Activated CD4-positive, alpha-beta memory T cell treated with anti-CD3 and anti-CD28 coated beads for 36 hours (primary cell): ENCODE measurements at regions not wholly inside any gene's neighbourhood (a gene's known extent, or its start where the extent isn't known, plus 50 kb on each side); places are given as distances from the start of the nearest gene placed in this dataset.
"Not testable (repeated sequence)": the region's sequence is repeated elsewhere in the genome, so short reads cannot be mapped to it uniquely, and the experiment has no call there.

Experiments
- CTCF ChIA-PET: fragments of 350-600 bp; sonication (Branson Sonifier 250); formaldehyde crosslinking; loops from one replicate; lab custom pipeline; 2021; ENCODE audit warnings: antibody characterized with exemption, inconsistent platforms; lab: Charles Lee
- POLR2A ChIA-PET: fragments of 350-600 bp; sonication (Branson Sonifier 250); formaldehyde crosslinking; loops from one replicate; lab custom pipeline; 2021; ENCODE audit warnings: antibody characterized with exemption; lab: Charles Lee
- DNase-seq: peaks from one replicate; pipeline ENCODE4 v3.0.0-alpha.2; 2020
- H3K27ac Mint-ChIP-seq: one replicate; pipeline ENCODE4 v1.8.0; 2021; ENCODE audit warnings: mixed read lengths
- H3K27me3 Mint-ChIP-seq: one replicate; pipeline ENCODE4 v1.8.0; 2021; ENCODE audit warnings: mixed read lengths
- H3K36me3 Mint-ChIP-seq: one replicate; pipeline ENCODE4 v1.8.0; 2021; ENCODE audit warnings: mixed read lengths
- H3K4me1 Mint-ChIP-seq: one replicate; pipeline ENCODE4 v1.8.0; 2021; ENCODE audit warnings: low read depth, mixed read lengths
- H3K4me3 Mint-ChIP-seq: one replicate; pipeline ENCODE4 v1.8.0; 2021; ENCODE audit warnings: mild to moderate bottlenecking, mixed read lengths
- H3K9me3 Mint-ChIP-seq: one replicate; pipeline ENCODE4 v1.8.0; 2021; ENCODE audit warnings: mixed read lengths
- intact Hi-C: fragments of 100-400 bp; cut with micrococcal nuclease; formaldehyde crosslinking; loops from one replicate; pipeline ENCODE4 v1.15.1; 2023

DNA sequence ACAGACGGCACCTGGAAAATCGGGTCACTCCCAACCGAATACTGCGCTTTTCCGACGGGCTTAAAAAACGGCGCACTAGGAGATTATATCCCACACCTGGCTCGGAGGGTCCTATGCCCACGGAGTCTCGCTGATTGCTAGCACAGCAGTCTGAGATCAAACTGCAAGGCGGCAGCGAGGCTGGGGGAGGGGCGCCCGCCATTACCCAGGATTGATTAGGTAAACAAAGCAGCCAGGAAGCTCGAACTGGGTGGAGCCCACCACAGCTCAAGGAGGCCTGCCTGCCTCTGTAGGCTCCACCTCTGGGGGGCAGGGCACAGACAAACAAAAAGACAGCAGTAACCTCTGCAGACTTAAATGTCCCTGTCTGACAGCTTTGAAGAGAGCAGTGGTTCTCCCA is 64.5 kb downstream of the SLC30A10 start:
- H3K9me3 Mint-ChIP-seq, intact Hi-C loops, CTCF ChIA-PET: not testable (repeated sequence)

DNA sequence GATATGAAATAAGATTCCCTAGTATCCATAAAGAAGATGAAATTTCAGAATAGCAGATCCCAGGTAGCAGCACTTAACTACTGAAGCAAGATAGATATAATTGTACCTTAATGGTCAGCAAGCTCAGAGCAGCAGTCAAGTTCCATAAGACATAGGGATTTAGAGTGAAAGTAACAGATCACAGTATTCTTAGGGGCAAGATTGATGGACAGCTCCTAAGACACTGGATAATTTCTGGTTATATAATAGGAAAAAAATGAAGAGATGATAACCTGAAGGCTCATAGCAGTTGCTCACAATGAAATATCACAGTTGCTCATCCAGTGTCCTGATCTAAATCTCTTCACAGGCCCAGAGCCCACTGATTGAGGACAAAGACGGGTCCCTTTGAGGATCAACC is 66.0 kb downstream of the SLC30A10 start:
- CTCF ChIA-PET, result no interaction called here
- H3K27me3 Mint-ChIP-seq, result no peaks in the 10 kb centered on the region

More for the DNA sequence above, 64.5 kb downstream of the SLC30A10 start:
- H3K4me3 Mint-ChIP-seq, POLR2A ChIA-PET, H3K27ac Mint-ChIP-seq, H3K27me3 Mint-ChIP-seq, H3K4me1 Mint-ChIP-seq, DNase-seq, H3K36me3 Mint-ChIP-seq: not testable (repeated sequence)

DNA sequence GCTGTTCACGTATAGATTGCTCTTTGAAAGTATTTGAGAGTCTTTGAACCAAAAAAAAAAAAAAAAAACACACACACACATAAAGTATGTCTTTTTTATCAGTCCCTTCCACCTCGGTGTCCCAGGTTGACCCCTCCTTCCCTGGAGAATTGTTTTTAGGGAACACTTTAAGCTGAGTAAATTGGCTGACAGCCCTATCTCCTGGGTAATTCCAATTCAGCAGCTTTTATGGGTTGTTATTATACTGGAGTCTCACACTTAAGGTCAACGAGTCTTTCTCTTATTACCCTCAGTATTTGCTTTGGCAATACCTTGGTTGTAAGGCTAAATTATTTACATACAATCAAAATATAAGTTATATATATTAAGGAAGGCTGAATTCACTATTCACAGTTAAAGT is 69.4 kb downstream of the SLC30A10 start:
- POLR2A ChIA-PET, result no interaction called here
- H3K27me3 Mint-ChIP-seq, result no peaks in the 10 kb centered on the region
- H3K4me1 Mint-ChIP-seq, result no peaks in the 10 kb centered on the region
- no peak overlapping the region for H3K27ac Mint-ChIP-seq
- no peaks in the 10 kb centered on the region for H3K36me3 Mint-ChIP-seq
- H3K9me3 Mint-ChIP-seq, result peaks cover 14% of the 10 kb centered on the region
- CTCF ChIA-PET, result no interaction called here
- no peak overlapping the region for H3K4me3 Mint-ChIP-seq
- no peak for DNase-seq
- intact Hi-C loops, result no loop called here

More for the DNA sequence above, 66.0 kb downstream of the SLC30A10 start:
- H3K27ac Mint-ChIP-seq, result no peak overlapping the region
- no peak overlapping the region for H3K4me3 Mint-ChIP-seq
- H3K9me3 Mint-ChIP-seq, result peaks cover 2% of the 10 kb centered on the region
- POLR2A ChIA-PET, result no interaction called here
- no peaks in the 10 kb centered on the region for H3K36me3 Mint-ChIP-seq
- H3K4me1 Mint-ChIP-seq, result no peaks in the 10 kb centered on the region
- intact Hi-C loops, result no loop called here
- DNase-seq, result no peak

DNA sequence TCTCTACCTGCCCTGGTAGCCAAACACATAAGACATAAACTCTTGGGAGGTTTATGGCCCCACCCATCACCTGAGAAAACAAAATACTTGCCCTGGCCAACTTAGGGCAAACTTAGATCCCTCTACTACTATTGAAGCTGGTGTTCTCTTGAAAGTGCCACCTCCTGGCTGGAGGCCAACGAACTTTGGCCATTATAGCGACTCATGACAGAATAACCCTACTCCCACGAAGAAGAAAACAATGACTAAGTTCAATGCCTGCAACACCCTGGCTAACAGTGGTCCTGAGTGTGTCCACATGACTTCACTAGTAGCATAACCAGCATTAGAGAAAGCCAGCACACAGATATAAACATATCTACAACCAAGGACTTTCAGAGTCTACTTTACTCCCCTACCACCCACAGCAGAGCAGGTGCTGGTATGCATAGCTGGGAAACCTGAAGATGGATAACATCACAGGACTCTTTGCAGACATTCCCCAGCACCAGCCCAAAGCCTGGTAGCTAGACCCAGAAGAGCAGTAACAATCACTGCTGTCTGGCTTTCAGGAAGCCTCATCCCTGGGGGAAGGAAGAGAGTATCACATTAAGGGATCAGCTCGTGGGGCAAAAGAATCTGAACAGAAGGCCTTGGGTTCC is 81.0 kb downstream of the SLC30A10 start:
- Mint-ChIP-seq H3K27me3 (no peaks in the 10 kb centered on the region), H3K36me3 (no peaks in the 10 kb centered on the region), H3K4me1 (no peaks in the 10 kb centered on the region), H3K4me3 (no peak overlapping the region), H3K27ac (no peak overlapping the region), H3K9me3 (peaks cover 8% of the 10 kb centered on the region)
- ChIA-PET POLR2A (no interaction called here), CTCF (no interaction called here)
- no peak for DNase-seq
- intact Hi-C loops, result no loop called here

DNA sequence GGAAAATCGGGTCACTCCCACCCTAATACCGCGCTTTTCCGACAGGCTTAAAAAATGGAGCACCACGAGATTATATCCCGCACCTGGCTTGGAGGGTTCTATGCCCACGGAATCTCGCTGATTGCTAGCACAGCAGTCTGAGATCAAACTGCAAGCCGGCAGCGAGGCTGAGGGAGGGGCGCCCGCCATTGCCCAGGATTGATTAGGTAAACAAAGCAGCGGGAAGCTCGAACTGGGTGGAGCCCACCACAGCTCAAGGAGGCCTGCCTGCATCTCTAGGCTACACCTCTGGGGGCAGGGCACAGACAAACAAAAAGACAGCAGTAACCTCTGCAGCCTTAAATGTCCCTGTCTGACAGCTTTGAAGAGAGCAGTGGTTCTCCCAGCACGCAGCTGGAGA is 88.8 kb downstream of the SLC30A10 start:
- H3K9me3 Mint-ChIP-seq, CTCF ChIA-PET, H3K4me3 Mint-ChIP-seq, H3K4me1 Mint-ChIP-seq, intact Hi-C loops, H3K36me3 Mint-ChIP-seq, POLR2A ChIA-PET, DNase-seq, H3K27ac Mint-ChIP-seq, H3K27me3 Mint-ChIP-seq: not testable (repeated sequence)

DNA sequence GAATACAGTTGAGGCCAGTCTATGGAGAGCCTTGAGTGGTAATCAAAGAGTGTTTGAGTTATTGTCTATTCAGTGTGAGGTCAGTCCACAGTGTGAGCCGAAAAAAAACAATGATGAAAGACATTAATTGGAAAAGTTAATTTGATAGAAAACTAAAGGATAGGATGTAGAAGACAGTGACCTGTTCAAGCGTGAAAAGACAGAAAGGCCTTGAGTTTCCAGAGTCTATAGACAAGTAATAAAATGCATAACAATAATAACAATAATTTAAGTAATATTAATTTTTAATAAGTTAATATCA is 90.4 kb downstream of the SLC30A10 start:
- Mint-ChIP-seq H3K4me1 (no peaks in the 10 kb centered on the region), H3K9me3 (no peaks in the 10 kb centered on the region), H3K4me3 (no peak overlapping the region), H3K27ac (no peak overlapping the region), H3K27me3 (peaks cover 2% of the 10 kb centered on the region), H3K36me3 (no peaks in the 10 kb centered on the region)
- no peak for DNase-seq
- POLR2A ChIA-PET, result no interaction called here
- intact Hi-C loops, result no loop called here
- CTCF ChIA-PET, result no interaction called here

DNA sequence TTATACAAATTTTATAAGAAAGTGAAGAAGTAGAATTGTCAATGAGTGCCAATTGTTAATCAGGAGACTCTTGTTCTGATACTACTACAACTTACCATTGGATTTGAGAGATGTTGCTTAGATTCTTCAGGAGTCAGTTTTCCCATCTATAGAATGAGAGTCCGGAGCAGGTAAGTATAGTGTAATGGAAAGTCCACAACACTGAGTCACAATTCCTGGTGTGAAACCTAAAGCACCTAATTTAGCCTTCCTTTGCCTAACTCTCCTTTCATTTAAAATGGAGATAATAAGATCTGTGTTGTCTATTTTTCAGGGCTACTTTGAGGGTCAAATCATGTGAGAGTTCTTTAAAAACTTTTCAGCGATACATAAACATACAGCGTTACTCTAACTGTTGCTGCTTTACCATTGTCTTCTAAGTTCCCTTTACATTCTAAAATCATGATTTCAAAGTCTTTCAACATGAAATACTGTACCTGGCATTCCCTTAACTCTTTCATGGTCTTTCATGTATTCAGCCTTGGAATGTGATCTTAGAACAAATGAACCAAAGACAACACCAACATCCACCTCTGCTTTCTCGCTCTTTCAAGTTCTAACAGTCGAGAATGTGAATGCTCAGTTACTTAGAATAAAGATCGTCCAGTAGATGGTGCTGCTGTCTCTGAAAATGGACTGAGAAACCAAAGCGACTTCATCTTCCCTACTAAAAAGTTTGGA is 90.9 kb downstream of the SLC30A10 start:
- CTCF ChIA-PET, result no interaction called here
- Mint-ChIP-seq H3K4me3 (no peak overlapping the region), H3K27ac (no peak overlapping the region), H3K9me3 (no peaks in the 10 kb centered on the region), H3K4me1 (no peaks in the 10 kb centered on the region), H3K36me3 (no peaks in the 10 kb centered on the region), H3K27me3 (peaks cover 2% of the 10 kb centered on the region)
- no peak for DNase-seq
- POLR2A ChIA-PET, result no interaction called here
- intact Hi-C loops, result no loop called here

DNA sequence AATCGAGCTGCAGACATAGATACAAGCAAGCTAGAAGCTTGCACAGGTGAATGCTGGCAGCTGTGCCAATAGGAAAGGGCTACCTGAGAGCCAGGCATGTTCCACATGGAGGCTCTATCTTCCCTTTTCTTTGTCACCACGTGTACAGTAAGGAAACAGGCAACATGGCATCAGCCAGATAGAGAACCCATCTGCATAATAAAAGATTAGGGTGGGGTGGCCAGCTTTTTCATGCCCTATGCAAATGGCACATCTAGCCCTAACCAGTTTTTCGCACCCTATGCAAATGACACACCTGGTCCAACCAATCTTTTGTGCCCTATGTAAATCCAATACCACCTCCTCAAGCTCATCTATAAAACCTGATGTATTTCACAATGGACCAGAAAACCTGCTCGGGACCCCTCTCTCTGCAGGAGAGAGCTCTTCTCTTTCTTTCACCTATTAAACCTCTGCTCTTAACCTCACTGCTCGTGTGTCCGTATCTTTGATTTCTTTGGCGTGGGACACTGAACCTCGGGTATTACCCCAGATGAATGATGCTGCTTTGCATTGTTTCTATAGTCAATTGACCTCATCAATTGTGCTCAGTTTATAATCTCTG is 93.9 kb downstream of the SLC30A10 start:
- H3K27ac Mint-ChIP-seq, result no peak overlapping the region
- CTCF ChIA-PET, result no interaction called here
- POLR2A ChIA-PET, result no interaction called here
- no peaks in the 10 kb centered on the region for H3K36me3 Mint-ChIP-seq
- no peak overlapping the region for H3K4me3 Mint-ChIP-seq
- intact Hi-C loops, result no loop called here
- DNase-seq, result no peak
- no peaks in the 10 kb centered on the region for H3K4me1 Mint-ChIP-seq
- H3K9me3 Mint-ChIP-seq, result no peaks in the 10 kb centered on the region
- H3K27me3 Mint-ChIP-seq, result peaks cover 6% of the 10 kb centered on the region

DNA sequence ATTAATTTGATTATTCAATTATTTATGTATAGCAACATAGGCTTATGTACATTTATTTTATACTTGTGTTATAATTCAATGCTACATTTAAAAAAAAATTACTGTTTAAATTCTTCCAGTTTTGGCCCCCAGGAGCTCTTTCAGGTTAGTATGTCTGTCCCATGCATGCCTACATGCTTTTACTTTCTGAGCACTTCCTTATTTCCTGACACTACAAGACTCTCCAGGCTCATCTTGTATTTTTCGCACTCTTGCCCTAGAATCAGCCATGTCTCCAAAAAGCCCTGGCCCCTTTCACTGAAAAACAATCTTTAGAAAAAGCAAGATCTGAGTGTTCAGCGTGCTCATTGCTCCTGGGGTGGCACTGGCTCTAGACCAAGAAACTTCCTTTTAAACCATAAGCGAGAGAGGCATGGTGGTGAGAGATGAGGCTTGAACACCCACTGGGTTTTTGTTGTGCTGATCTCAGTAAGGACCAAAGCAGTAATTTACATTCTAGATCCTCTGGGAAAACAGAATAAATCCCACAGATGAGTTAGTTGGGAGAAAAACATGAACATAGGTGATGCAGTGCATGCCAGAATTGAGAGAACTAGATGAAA is 95.0 kb downstream of the SLC30A10 start:
- H3K27ac Mint-ChIP-seq, result no peak overlapping the region
- no peak for DNase-seq
- H3K36me3 Mint-ChIP-seq, result no peaks in the 10 kb centered on the region
- H3K9me3 Mint-ChIP-seq, result no peaks in the 10 kb centered on the region
- no peak overlapping the region for H3K4me3 Mint-ChIP-seq
- no peaks in the 10 kb centered on the region for H3K4me1 Mint-ChIP-seq
- intact Hi-C loops, result no loop called here
- ChIA-PET CTCF (no interaction called here), POLR2A (no interaction called here)
- peaks cover 4% of the 10 kb centered on the region for H3K27me3 Mint-ChIP-seq

DNA sequence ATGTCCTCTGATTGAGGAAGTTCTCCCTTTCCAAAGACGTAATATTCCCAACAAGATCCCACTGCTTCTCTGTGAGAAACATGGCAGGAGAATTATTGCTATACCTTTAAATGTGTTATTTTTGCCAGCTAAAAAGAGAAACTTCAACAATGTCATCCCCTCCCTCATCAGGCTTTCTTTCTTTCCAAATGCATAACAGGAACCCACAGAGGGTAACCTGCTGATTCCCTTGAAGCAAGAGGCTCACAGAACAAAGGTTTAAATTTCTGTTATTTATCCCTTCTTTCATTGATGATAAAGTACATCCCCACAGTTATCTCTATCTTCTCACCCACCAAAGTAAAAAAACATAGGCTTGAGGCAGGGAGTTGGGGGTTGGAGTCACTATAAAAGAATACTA is 102.1 kb downstream of the SLC30A10 start:
- ChIA-PET CTCF (no interaction called here), POLR2A (no interaction called here)
- H3K9me3 Mint-ChIP-seq, result no peaks in the 10 kb centered on the region
- H3K4me1 Mint-ChIP-seq, result no peaks in the 10 kb centered on the region
- DNase-seq, result no peak
- no peak overlapping the region for H3K27ac Mint-ChIP-seq
- H3K27me3 Mint-ChIP-seq, result no peaks in the 10 kb centered on the region
- H3K36me3 Mint-ChIP-seq, result no peaks in the 10 kb centered on the region
- no peak overlapping the region for H3K4me3 Mint-ChIP-seq
- intact Hi-C loops, result no loop called here

DNA sequence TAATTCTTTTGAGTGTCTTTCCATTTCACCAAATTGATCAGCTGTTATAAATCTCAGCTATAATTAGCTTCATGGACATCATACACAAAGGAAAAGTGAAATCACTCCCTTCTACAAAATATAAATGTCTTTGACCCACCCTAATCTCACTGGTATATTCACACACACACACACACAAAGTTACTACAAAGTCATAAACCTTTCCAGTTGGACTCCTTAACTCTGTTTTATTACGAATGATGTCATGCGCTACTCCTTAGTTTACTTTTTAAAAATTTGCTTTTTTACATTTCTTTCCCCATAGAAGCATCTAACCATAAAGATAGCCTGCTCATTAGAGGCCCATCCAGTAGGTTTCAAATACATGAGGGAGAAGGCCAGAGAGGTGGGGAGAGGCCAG is 103.0 kb downstream of the SLC30A10 start:
- Mint-ChIP-seq H3K27me3 (no peaks in the 10 kb centered on the region), H3K9me3 (no peaks in the 10 kb centered on the region), H3K4me3 (no peak overlapping the region), H3K4me1 (no peaks in the 10 kb centered on the region), H3K36me3 (no peaks in the 10 kb centered on the region), H3K27ac (no peak overlapping the region)
- DNase-seq, result no peak
- ChIA-PET POLR2A (no interaction called here), CTCF (no interaction called here)
- intact Hi-C loops, result no loop called here

DNA sequence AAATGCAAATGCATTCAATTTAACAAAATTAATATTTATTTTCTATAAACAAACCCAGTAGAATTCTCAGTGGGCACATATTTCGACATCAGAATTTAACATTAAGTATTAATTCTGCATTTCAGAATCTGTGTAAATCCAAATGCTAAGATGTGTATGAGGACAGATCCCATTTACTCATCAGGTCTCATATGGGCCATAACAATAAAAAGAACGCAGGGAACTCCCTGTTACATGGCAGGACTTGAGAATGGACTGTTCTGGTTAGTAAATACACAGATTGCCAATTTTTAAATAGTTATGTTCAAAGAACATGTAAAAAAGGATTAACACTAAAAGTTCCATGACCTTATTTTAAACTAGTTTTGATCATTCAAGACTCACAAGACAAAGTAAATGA is 104.0 kb downstream of the SLC30A10 start:
- POLR2A ChIA-PET, result no interaction called here
- Mint-ChIP-seq H3K4me3 (no peak overlapping the region), H3K4me1 (no peaks in the 10 kb centered on the region), H3K27ac (no peak overlapping the region), H3K36me3 (no peaks in the 10 kb centered on the region), H3K27me3 (no peaks in the 10 kb centered on the region), H3K9me3 (no peaks in the 10 kb centered on the region)
- no peak for DNase-seq
- intact Hi-C loops, result no loop called here
- CTCF ChIA-PET, result no interaction called here

DNA sequence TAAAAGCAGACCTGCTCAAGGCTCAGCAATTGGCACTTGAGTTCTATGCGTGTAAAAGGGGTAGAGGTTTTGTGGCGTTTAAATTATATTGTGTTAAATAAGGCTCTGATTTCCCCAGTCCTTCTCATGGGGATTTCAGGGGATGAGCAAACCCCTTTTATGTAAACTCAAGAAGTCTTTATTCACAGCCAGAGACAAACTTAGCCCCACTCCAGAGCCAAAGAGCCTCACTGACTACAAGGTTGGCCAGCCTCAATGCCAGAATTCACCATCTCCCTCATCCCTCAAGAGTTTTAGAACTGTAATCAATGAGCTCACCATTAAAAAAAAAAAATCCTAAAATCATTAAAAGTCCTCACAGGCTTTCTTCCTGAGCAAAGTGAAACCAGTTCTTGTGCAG is 107.8 kb downstream of the SLC30A10 start:
- Mint-ChIP-seq H3K4me3 (no peak overlapping the region), H3K36me3 (no peaks in the 10 kb centered on the region), H3K27ac (no peak overlapping the region), H3K9me3 (no peaks in the 10 kb centered on the region), H3K4me1 (no peaks in the 10 kb centered on the region), H3K27me3 (peaks cover 1% of the 10 kb centered on the region)
- CTCF ChIA-PET, result no interaction called here
- no peak for DNase-seq
- POLR2A ChIA-PET, result no interaction called here
- intact Hi-C loops, result no loop called here
